HG02938 (cell line): ENCODE measurements at regions not wholly inside any gene's neighbourhood (a gene's known extent, or its start where the extent isn't known, plus 50 kb on each side); places are given as distances from the start of the nearest gene placed in this dataset.
"Not testable (repeated sequence)": the region's sequence is repeated elsewhere in the genome, so short reads cannot be mapped to it uniquely, and the experiment has no call there.

Experiments
- ATAC-seq: cut with Tn5 transposase; IDR thresholded peaks from one replicate; pipeline ENCODE4 v1.9.1; 2021; ENCODE audit warnings: mild to moderate bottlenecking, moderate library complexity; ENCODE audit not compliant: unreplicated experiment

DNA sequence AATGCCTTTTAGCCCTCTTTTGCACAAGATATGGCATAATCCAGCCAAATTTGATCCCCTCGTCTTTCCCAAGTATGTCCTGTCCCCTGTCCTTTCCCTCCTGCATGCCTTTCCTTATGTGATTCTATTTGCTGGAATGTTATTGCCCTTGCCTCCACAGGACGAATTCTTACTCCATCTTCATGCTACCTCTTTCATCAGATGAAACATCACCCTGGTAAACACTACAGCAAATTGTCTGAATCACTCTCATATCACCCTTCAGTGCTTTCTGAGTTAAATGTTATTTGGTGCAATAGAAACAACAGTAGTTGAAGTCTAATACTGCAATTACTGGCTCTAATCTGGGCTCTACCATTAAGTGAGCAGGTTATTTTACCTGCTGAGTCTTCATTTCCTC lies 52.2 kb upstream of the FAT1 start:
- no peak for ATAC-seq

DNA sequence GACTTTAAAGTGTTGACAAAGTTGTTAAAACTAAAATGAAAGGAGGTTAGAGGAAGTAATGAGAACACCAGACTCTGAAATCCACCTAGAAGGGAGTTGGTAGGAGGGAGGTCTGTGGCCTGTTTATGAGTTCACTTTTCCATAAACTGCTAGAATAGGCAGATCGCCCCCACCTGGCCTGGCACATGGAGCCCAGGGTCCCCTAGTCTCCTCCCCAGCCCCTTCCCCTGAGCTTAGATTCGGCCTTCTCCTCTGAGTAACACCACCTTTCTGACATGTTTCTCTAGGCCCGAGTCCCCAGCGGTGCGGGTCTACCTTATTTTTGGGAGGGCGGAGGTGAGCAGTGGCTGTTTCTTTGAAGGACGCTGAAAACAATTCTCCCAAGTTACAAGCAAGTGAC lies 54.5 kb upstream of the FAT1 start:
- ATAC-seq: no peak

DNA sequence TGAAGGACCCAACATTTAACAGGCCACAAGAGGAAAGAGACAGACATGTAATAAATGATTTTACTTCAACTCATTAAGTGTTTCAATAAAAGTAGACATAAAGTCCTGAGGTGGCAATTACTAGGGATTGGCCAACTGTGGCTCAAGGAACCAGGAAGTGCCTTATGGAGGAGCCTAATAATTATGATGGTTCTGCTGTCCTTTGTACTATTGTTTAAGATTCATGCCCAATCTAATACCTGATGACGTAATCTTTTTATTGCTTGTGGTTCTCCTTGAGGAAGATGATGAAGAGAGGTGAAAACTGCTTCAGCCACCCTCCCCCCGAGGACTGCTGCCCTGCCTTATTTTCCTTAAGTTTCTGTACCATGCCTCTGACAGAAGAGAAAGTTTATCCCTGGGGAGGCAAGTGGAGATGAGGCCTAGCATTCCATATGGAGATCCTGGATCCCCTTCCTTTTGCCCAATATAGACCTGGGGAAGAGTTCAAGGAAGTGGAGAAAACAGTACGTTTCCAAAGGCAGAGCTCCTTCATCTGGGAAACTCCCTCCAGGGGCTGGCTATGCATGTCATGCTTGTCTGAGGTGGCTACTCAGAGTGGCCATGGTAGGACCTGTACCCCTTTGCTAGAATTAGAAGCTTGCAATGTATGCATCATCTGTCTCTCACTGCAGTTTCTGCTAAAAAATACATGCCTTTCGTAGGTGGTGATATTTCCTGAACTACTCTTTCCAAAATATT lies 56.8 kb upstream of the FAT1 start:
- no peak for ATAC-seq

DNA sequence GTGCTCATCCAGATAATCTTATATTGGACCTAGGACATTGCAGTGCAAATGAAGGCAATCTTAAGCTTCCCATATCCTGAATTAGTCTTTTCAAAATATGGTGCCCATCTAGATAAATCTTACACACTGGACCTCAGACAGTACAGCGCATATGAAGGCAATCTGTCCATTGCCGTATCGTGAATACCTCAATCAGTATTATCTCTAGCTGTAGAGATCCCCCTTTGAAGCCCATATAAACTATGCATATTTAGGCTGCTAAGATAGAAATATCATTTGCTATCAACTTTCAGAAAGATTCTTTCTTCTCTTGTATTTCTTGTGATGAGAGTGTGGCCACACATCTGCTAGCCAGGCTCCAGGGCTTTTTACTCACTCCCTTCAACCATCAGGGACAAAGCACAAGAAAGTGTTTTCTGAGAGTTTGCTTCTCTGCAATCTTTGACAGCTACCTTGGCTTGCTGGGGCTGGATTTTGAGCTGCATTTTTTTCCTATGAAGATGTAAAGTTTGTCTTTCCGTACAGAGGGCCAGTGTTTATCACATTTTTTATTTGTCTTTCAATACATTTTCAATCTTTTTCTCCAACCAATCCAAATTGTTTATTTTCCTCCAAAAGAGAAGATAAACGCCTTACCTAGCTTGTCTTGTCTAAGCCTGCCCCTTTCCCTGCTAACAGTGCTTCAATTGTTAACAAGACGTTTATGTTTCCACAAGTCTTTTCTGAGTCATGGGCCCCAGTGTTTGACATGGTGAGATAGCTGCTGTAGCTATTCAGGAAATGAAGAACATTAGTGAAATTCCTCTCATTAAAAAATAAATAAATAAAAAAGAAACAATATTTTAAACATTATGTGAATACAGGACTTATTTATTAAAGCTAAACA lies 57.6 kb upstream of the FAT1 start:
- ATAC-seq: no peak

DNA sequence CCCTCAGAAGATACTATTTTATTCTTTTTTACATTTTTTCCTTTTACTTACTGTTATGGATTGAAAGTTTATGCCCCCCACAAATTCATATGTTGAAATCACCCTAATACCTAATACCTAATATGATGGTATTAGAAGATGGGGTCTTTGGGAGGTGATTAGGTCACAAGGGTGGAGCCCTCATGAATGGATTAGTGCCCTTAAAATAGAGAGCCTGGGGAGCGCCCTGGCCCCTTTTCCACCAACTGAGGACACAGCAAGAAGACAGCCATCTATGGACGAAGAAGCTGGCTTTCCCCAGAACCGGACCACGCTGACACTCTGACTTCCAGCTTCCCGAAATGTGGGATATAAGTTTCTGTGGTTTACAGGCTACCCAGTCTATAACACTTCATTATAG lies 58.6 kb upstream of the FAT1 start:
- no peak for ATAC-seq

DNA sequence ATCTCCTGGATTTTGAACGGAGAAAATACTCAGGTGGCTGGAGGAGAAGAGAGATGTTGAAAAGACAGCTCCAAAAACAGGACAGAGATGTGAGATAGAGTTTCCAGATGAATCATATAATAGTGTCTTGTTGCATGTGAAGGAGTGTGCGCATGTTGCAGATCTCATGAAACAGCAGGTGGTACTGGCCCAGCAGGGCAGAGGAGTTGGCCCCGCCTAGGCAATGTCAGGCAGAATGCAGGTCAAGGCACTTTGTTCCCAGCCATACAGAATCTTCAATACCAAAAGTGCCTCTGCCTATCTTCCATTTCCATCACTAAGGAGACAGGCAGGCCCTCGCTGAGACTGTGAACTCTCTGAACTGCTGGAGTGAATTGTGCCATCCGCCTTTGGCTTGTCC lies 63.9 kb upstream of the FAT1 start:
- ATAC-seq: no peak

DNA sequence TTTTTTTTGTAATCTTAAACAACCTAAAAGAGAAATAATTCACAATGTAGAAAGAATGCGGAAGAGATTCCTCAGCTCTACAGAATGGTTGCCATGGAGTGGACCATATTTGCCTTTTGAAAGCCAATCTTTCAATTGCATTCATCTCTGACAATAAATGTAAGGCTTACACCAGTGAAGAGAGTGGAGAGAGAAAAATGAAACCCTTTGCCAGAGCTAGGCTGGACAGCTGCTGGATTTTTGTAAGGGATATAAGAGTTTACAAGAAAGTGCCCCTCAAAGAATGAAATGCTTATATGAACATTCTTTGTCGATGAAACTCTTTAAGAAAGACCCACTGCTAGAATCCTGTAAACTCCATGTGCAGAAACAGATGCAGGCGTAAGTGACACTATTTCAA lies 66.0 kb upstream of the FAT1 start:
- no peak for ATAC-seq

DNA sequence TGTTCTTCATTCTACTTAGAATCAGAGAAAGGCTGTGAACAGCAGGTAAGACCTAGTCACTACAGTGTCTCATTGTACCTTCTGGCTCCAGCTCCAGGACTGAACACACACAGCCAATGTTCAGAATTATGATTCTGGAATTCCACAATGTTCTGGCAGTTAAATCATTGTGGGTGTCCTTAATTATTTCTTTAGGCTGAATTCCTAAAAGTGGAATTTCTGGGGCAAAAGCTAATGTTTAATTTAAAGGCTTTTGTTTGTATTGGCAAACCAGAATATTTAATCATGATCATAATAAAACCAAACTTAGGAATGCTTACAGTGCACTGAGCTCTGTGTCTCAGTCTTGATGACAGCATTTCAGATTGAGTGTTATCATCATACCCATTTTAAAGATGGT lies 67.0 kb upstream of the FAT1 start:
- no peak for ATAC-seq

DNA sequence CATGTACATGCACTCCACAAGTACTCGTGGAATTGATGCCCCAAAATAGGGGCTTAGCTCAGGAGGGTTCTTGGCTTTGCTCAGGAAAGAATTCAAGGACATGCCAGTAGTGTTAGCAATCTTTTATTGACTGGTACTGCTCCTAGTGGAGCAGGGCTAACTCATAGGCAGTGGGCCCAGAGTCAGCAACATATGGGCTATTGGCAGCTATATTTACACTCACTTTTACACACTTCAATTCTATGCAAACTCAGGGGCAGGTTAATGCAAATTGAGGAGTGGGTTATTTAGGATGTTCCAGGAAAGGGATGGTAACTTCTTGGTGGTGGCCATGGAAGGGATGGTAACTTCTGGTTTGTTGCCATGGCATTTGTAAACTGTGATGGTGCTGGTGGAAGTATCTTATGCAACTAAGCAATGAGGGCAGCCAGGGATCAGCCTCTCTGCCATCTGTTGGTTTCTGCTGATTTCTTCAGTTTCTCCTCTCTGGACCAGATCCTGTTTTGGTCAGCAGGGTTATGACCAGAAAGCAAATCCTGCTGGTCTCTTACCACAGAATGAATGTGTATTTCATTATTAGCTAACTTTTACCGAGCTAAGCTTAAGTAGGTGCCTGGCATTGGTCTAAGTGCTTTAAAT lies 69.2 kb upstream of the FAT1 start:
- no peak for ATAC-seq

DNA sequence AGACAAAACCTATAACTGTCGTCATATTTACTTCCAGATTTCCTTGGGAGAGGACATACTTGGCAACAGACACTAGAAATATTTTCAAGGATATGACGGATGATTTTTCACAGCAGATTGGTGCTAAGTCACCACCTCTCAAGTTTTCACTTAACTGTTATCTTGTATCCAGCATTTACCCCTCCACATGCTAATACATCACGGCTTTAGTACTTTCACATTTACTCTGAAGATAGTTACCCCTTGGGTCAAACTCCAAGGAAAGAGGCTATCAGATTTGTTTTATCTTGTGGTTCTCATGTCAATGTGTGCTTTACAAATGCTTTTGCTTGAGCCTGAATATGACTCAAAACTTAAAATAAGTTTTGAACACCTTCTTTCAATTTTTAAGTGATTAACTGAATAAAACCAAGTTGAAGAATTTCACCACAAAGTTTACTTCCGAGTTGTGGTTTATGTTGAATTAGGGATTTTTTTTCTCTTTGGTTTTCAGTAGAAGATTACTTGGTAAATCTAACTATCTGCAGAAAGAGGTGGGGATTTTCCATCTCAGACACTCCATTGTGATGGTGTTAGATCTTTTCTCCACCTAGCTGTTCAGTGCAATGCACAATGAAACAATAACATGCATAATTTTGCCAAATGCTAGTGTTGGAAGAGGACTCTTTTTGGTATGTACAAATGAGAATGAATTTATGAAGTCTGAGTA lies 75.4 kb upstream of the FAT1 start:
- no peak for ATAC-seq

DNA sequence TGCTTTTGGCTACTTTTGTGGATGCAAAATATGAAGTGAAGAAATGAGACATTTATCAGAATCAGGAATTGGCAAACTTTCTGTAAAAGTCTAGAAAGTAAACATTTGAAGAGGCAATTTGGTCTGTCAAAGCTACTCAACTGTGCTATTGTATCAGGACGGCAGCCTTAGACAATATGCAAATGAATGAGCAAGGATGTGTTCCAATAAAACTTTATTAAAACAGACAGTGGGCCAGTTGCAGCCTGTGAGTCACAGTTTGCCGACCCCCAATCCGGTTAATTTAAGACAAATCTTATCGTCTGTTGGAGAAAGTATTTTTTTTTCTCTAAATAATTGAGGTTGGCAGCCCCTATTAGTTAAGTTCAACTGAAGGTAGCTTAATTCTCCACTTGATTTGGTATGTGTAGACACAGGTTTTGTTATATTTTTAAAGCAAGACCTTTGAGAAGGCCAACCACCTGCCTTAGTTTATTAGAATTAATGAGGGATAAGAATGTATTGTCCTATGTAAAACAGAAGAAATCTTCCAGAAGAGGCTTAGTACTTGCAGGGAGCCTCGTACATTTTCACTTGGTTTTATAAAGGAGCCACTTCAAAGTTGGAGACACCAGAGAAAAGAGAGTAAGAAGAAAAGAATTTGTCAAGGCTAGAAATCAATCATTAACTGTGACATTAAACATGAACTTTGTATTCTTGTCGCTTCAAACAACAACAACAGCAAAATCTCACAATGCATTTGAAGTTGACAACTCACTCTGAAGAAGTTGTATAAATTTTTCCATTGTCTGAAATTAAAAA lies 81.6 kb upstream of the FAT1 start:
- no peak for ATAC-seq

DNA sequence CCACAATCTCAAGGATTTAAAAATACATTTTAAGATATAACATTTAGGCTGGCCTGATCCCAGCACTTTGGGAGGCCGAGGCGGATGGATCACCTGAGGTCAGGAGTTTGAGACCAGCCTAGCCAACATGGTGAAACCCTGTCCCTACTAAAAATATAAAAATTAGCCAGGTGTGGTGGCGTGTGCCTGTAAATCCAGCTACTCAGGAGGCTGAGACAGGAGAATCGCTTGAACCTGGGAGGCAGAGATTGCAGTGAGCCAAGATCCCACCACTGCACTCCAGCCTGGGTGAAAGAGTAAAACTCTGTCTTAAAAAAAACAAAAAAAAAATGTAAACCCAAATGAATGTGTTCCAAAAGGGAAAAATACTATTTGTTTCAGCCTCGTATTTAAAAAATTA lies 82.3 kb upstream of the FAT1 start:
- not testable (repeated sequence) for ATAC-seq

DNA sequence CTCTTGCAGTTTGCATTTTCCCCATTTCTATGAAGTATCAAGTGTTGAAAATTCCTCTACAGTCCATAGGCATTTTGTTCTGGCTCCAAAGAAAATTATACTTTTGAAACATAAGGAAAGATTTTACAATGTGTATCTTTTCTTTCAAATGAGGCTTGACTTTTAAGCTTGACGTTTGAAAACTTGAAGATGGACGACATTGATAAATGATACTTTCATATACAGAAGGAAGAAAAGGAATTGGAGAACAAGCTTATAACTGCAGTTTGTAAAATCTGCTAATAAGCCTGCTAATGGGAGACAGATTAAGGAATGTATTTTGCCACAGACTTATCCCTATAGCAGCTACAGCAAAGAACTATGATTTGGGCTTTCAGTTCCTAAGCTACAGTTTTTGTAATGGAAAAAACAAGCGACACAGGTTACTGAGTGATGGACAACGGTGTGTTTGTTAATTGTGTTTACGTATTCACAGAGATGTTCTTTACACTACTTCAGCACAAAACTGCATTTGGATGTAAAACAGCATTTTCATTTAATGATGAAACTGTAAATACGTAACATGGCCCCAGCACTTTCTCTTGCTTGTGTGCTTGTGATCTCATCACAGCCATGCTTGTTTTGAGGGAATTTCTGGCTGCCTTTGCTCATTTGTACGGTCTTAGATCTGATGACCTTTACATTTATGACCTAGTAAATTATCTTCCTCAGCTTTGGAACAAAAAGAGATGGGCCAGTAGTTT lies 83.2 kb upstream of the FAT1 start:
- no peak for ATAC-seq

DNA sequence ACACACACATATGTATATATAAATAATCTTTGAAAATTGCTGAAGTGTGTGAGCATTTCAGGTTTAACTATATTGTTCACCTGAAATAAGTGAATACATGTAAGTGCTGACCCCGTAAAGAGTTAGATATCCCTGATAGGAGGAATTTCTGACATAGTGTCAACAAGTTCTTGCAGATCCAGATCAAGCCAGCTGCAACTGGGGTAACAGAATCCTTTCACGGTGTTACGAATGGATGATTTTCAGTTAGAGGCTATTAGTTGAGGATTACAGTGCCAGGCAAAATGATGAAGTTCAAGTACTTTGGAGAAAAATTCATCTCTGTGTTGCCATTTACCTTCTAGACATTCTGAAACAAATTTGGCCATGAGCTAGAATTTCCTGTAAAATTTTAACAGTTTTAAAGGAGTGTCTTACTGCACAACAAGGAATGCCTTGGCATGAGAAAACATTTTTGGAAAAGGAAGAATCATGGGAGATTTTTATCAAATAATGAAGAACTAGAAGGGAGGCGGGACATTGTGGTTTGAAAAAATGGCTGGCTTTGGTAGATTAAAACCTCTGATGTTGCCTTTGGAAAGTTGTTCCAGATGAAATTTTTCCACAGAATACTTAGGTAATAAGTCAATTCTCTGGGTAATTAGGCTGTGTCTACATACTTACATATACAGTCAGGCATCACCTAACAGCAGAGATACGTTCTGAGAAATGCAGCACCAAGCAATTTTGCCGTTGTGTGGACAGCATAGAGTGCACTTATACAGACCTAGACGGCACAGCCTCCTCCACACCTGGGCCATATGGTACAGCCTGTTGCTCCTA lies 84.4 kb upstream of the FAT1 start:
- ATAC-seq: no peak

DNA sequence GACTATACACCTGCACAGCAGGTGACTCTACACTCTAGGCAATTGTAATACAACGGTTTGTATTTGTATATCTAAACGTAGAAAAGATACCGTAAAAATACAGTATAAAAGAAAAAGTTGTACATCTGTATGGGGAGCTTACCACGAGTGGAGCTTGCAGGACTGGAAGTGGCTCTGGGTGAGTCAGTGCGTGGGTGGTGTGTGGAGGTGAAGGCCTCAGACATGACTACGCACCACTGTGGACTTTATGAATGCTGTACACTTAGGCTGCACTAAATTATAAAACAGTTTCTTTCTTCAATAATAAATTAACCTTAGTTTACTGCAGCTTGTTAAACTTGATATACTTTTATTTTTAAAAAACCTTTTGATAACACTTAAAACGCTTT lies 85.0 kb upstream of the FAT1 start:
- no peak for ATAC-seq

DNA sequence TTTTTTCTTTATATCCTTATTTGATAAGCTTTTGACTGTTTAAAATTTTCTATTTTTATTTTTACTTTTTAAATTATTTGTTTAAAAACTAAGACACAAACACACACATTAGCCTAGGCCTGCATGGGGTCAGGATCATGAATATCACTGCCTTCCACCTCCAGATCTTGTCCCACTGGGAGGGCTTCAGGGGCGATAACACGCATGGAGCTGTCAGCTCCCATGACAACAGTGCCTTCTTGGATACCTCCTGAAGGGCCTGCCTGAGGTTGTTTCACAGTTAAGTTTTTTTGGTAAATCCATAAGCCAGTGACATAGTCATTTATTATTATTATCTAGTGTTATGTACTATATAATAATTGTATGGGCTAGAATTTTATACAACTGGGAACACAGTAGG lies 85.4 kb upstream of the FAT1 start:
- no peak for ATAC-seq

DNA sequence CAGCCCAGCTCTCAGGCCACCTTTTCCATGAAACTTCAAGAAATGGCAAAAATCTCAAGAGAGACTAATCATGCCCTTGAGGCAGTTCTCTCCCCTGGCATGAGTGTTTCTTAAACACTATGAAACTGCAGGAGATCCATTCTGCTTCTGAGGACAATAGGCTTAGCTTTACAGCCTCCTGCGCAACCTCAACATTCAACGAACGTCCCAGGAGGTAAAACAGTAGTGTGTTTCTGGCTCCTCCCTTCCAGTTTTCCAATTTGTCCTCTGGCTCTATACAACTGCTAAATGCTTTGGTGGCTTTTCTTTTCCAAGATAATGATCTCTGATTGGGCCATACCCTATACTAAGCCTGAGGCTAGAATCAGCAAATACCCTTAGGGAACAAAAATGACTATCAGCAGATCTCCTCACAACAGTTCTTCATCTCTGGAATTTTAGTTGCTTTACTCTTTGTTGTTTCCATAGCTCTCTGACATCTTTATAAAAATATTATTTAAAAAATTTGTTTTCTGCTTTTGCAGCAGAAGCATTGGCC lies 87.0 kb upstream of the FAT1 start:
- ATAC-seq: no peak

DNA sequence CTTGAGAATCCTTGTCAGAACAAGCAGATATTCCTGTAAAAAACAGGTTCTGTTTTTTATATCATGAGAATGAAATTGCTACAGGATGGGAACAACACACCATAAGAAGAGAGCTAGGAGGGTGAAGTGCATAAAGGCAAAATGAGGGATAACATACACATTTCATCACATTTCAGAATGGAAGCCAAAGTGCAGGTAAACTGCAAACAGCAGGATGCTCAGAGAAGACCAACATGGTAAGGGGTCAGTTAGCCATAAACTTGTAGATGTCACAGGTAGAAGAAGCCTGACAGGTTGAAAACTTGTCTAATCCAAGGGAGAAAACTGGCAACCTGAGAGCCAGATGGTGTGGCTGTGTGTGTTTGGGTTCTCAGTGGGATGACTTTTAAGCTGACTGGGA lies 88.9 kb upstream of the FAT1 start:
- no peak for ATAC-seq
